ENCODE measurements at regions not wholly inside any gene's neighbourhood (a gene's known extent, or its start where the extent isn't known, plus 50 kb on each side); places are given as distances from the start of the nearest gene placed in this dataset.

DNA sequence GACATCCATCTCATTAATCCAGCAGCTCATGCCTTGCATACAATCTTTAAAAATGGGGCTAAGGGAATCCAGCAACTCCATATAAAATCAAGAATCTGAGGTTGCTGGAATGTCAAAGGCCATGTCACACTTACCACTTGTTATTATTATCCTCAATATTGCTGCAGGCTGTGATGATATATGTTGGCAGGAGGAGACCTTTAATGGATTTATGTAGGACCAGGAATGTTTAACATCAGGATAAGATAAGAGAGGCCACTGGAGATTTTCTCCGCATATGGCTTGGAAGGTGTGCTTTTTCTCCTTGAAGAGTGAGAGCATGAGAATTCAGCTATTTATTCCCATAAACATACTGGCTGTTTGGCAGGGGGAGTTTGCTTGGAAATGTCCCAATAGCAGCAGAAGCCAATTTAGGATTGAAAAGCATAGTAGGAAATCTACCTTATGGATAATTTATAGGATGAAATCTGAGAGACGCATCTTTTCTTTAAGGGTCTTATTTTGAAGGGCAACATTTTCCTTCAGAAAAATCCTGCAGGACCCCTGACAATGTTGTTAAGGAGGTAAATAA, 481.4 kb downstream of the AGTPBP1 start:
- DNase-seq (ENCODE audit: low read depth): no peak

DNA sequence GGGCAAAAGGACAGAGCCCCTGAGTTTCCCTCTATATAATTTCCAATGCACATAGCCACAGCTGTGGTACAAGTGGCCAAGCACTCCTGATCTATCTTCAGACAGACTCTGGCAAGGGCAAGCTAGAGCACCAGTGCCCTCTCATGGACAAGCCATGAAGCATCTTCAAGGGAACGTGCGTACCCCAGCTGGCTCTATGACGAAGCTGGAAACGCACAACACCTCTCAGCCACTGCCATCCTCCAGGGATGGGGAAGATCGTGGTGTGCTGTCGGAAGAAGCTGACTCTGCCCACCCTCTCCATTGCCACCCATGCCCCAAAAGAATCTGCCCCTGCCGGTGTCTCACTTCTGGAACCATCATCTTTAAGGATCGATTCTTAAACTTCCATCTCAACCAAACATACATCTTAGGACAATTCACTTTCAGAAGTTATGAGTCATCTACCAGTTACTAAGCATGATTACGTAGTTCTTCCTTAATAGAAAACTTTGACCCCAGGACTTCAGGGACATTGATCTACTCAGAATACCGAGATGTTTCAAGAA, 482.9 kb downstream of the AGTPBP1 start:
- no peak for DNase-seq (ENCODE audit: low read depth)

DNA sequence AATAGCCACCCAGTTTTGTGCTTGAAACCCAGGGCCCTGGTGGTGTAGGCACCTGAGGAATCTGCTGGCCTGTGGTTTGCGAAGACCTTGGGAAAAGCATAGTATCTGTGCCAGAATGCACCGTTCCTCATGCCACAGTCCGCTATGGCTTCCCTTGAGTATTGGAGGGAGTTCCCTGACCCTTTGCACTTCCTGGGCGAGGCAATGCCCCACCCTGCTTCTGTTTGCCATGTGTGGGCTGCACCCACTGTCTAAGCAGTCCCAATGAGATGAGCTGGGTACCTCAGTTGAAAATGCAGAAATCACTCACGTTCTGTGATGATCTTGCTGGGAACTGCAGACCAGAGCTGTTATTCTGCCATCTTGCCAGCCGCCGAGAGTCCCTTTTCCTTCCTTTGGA, 483.5 kb downstream of the AGTPBP1 start:
- DNase-seq (ENCODE audit: low read depth): no peak

DNA sequence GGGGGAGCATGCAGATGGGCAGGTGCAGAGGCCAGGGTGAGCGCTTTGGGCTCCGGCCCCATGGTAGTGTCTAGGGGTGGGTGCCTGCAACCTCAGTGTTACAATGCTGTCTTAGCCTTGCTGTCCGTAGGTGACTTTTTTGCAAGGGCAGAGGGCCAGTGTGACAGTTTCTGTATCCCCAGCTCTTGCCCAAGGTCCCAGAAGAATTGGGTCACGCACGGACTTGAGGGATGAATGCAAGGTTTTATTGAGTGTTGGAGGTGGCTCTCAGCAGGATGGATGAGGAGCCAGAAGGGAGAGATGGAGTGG, 492.5 kb downstream of the AGTPBP1 start:
- DNase-seq (ENCODE audit: low read depth): no peak

DNA sequence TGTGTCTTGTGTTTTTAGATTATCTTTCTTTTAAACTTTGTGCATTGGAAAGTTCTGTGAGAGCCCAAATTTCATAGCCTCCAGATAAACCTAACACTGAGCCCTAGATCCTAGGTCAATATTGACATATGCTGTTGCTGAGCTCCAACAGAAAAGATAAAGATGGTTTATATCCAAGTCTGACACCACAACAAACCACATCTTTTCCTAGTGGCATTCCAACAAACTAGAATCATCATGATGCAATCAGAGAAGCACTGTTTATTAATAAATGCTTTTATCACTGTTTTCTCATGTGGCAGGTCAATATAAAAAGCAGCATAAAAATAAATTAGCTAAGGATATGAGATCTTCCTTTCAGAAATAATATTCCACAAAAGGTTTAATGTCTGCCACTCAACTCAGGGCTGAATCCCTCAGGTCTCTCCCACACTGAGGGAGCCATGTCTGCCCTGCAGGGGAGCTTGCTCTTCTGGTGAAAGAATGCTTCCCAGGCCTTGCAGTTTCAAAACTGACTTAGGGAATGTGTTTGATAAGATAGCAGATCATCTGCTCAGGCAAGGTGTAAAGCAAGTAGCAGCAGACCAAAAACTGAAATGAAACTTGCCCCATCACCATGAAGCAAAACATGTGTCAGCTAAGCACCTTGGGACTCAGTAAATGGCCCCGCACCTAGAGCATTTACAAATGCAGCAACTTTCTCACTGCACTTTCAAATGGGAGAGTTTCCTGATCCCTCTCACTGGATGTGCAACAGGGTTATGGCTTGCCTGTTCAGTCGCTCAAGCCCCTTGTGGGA, 493.0 kb downstream of the AGTPBP1 start:
- no peak for DNase-seq (ENCODE audit: low read depth)

DNA sequence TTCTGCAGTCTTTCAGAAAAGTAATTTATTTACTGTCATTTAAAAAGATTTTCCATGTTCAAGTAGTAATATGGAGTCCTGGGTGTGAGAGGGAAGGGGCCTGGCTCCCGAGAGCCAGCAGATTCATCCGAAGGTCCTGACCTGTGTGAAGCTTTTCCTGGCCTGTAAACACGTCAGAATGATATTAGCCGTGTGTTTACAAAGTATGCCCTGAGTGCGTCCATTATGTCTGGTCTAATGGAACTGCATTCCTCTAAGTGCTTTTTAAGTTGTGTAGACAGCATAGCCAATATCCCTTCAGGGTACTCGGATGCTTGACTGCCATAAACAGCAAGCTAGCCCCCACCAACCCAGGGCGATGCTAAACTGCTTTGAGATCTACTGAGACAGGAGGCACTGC, 495.2 kb downstream of the AGTPBP1 start:
- DNase-seq (ENCODE audit: low read depth): no peak

DNA sequence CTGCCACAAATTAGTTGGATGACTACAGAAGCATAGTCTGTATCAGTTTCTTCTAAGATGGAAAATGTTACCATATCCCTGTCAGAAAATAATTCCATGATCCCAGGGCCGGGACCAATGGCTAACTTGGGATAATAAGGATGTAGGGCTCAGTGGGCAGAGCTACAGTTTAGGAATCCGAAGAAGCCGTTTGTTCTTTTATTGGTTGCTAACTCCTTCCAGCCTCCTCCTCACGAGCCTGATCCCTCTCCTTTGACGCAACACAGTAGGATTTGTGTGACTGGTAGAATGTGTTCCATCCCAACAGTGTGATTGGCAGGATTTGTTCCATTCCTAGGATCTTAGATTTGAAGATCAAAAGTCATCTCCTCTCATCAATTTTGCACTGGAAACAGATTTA, 496.9 kb downstream of the AGTPBP1 start:
- DNase-seq (ENCODE audit: low read depth): no peak

DNA sequence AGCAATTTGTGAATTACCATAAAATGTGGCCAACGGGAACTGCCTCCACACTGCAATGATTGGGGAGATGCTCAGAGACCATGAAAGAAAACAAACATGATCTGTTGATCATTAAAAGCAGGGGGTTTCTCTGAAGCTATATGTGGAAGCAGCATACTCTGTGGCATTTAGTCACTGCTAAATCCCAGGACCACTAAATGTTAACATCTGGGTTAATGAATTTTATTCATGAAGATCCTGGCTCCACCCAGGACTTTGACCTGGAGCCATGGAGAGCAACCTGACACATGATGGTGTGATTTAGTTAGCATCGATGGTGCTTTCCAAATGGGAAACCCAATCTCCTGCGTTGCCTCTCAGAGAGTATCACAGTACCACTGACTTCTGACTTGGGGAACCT, 497.8 kb downstream of the AGTPBP1 start:
- no peak for DNase-seq (ENCODE audit: low read depth)

DNA sequence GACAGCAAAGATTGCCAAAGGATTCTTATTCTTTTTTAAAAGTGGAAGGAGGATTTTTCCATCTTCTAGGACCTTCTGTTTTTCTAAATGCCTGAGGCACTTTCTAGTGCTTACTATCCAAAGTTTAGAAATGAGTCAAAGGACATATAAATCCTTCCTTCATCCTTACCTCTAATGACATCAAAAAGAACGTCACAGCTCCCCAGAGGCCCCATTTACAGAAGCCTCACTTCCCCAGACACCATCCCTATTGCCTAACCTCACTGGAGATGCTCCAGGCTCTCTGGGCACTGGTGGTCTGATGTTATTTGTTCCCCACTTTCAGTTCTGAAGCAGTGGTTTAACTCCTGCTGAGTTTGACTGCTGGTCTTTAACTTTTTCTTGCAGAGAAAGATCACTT, 504.3 kb downstream of the AGTPBP1 start:
- DNase-seq (ENCODE audit: low read depth): no peak

DNA sequence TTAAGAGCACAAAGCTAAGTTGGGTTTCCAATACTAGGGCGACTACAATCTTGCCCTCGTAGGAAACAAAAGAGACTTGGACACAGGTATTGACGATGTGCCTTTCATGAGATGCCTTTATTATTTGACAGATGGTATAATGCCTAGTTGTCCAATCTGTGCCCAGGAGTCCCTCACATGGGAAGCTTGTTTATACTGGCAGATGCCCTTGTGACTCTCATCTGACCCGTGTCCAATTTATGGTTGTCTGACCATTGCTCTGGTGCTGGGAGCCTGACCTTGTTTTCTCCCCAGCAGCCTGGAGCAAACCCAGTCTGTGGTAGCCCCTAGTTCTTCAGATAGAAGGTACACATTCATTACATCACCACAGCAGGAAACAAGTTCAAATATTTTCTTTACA, 511.7 kb downstream of the AGTPBP1 start:
- no peak for DNase-seq (ENCODE audit: low read depth)

DNA sequence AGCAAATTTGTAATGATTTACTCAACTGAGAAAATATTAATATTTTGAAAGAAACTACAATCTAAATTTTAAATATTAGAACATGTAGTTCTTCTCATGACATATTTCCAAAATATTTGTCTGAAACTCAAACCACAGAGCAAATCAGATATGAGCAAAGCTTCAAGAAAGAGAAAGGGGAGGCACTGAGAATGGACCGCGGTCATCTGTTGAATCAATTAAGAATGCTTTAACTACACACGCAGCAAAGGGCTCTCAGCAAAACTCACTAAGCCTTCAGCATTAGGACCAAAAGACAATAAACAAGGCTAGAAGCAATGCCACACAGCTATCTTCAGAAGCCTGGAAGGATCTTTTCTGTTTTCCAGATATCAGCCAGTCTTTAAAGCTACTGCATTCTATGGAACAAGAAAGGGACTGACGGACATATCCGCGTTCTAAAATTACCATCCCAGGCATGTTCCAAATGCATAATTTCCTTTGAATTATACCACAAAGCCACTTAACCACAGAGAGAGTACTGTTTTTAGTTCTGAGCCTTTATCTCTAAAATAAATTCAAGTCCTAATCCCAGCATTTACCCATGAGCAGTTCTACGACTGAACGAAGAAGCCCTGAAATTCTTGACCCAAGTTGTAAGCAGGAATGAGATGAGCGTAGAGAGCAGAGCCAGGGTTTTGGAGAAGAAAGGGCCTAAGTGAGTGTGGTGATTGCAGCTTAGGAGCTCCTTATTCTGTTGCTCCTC, 513.5 kb downstream of the AGTPBP1 start:
- no peak for DNase-seq (ENCODE audit: low read depth)

DNA sequence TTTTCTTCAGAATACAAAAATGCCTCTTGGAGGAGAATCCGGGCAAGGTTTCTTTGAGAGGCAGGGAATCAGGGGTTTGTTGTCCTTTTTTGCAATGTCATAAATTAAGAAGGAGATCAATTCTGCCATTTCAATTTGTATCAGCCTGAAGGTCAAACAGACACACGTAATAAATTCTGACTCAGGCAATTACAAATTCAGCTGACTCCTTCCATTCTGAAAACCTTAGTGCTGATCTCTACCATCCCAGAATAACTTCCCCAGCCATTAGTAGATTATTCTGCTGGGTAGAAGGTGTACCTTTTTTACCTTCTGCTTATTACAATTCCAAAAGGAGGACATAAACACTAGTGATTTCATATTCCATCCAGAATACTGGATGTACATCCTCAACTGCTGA, 516.6 kb downstream of the AGTPBP1 start:
- DNase-seq (ENCODE audit: low read depth): no peak

DNA sequence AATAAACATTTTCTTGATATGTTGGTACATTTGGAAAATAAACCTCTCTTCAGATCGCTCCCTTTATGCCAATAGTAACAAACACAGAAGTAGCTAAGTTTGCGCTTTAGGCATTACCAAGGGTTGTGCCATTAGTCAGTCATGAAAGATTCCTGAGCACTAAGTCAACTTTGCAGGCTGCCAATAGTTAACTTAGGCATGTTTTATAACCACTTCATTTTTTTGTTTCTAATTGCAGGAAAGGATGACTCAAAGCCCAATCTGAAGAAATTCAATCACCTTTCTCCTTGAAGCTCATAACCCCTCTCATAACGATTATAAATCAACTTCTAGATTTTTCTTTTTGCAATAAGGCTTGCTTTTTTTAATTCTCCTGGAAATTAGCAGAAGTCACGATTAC, 517.0 kb downstream of the AGTPBP1 start:
- no peak for DNase-seq (ENCODE audit: low read depth)

DNA sequence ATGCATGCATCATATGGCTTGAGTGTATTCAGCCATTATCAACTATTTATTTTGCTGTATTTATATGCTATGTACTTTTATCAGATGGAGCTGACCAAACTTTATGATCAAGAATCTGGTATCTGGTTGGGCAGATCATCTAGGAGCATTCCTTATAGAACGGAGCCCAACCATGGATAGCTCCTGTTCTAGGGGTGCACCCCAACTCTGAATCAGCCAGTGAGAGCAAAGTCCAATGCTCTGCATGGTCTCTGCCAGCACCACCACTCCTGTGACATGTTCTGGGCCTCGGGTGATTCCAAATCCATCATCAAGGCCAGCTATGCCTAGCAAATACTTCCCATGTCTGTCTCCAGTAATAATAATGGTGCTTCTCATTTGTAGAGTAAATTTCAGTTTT, 517.5 kb downstream of the AGTPBP1 start:
- DNase-seq (ENCODE audit: low read depth): no peak

DNA sequence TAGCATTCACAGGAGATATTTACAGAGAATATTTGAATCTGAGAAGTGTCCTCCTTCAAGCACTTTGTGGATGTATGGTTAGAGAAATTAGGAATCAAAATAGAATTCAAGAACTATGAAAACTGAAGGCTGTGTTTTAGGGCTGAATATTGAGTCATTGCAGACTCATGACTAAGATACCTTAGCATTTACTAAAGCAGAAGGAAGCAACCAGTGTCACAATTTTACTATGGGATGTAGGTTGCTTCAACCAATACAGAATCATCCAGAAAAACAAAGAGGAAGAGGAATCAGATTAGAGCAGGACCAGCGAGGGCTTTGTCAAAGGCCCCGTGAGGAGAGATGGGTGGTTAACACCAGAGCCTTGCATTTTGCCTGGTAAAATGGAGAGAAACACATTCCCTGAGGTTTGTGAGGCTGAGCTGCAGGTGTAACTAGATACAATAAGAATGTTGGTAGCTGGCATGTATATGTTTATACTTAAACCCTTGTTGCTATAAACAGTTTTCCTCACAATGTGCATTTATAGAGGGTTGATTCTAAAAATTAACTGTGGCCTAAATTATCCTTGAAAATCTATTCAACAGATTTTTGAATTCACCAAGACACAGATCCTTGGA, 518.1 kb downstream of the AGTPBP1 start:
- no peak for DNase-seq (ENCODE audit: low read depth)

DNA sequence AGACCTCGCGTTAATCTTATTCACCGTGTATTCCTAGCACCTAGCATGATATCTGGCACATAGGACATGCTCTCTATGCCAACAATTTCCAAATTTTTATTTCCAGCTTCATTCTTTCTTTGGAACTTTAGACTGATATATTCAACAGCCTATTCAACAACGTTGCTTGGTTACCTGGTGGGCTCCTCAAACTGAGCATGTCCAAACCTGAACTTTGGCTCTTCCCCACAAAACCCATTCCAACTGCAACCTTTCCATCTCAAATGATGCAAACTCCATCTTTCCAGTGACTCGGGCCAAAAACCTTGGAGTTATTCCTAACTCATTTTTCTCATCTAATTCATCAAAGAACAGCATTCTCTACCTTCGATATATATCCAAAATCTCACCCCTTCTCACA, 525.2 kb downstream of the AGTPBP1 start:
- DNase-seq (ENCODE audit: low read depth): no peak

DNA sequence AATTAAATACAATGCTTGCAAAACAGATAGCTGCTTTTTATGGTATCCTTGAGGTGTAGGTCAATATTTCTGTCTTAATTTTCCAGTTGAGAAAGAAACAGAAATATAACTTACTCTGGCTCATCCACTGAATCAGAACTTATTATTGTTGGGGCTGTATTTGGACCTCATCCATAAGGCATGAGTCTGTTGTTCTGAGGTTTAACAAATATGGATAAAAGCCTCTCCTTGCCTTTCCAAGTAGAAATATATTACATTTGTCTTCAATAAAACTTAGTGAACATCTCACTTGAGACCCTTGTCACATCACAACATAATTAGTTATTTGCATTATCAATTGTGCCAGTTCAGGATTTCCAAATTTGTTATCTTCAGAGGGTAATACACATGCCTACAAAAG, 525.8 kb downstream of the AGTPBP1 start:
- DNase-seq (ENCODE audit: low read depth): no peak

DNA sequence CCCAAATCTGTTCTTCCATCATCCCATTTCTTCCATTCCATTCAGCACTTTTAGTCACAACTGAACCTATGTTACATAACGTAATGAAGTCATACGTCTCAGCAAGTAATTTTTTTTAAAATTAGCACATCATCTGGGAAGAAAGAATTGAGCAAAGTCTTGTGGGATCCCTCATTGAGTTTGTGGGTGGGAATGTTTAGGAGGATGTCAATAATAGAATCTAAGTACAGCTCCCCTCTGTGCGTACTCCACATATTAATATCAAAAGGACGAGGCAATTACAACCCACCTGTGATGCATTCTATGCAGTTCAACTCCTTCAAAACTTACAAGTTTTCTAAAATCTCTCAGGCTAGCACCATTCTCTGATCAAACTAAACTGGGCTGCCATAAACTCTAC, 526.3 kb downstream of the AGTPBP1 start:
- DNase-seq (ENCODE audit: low read depth): no peak

DNA sequence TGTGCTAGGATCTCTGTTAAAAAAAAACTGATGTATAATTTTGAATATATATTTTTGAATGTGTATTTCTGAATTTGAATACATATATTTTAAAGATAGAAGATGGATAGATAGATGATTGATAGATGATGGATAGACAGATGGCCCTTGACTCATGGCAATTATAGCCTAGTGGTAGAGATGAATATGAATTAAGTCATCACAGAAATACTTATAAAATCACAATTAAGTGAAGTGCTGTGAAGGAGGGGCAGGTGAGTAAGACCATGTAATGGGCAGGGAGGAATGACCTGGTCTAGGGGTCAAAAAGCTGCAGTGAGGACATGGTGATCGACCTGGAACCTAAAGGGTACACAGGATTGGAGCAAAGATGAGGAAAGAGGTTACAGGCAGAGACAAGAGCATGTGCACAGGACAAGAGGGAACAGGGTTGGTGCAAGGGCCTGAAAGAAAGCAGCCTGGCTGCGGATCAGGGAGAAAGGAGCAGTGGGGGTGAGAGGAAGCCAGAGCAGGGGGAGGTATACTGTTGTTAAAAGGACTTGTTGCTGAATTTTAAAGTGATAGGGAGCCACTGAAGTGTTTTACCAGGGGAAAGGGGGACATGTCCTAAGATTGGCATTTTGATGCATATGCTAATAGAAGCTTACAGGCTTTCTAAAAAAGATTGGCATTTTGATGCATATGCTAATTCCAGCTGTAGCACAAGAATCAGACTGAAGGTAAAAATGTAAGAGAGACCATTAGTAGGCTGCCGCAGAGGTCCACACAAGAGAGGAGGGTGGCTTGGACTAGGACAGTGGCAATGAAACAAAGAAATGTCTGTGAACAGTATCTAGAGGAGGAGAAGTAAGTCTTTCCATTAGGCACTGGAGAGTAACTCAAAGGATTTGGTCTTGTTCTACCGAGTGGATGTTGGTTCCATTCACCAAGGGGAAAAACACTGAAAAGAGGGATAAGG, 527.8 kb downstream of the AGTPBP1 start:
- no peak for DNase-seq (ENCODE audit: low read depth)

DNA sequence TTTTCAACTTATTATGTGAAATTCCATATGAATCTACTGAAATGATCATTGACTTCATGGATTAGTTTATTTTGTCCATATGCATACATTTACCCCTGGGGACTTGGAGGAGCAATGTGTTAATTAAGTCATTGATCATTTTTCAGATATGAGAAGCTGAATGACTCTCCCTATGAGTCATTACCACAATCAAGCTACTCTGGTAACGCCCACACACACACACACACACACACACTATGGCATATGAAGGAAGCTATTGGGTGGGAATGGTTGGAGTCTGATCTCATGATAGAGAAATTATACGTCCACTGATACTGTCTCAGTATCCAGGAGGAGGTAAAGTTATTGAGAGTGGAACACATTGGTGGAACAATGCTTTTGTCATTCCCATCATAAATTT, 528.9 kb downstream of the AGTPBP1 start:
- DNase-seq (ENCODE audit: low read depth): no peak

DNA sequence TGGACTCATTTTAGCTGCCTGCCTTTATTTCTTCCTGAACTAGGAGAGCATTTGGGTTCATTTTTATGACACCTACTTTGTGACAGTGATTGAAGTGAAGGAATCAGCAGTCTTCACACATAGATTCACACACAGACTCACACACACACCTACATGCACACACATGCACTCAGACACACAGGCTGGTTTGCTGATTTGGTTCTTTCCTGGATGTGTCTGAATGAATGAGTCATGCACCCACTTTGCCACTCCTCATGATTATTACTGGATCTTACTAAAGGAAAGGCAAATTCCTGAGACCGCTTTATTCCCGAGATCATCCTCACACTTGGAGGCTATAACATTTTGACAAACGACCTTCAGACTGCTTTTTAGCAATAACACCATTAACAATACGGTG, 529.5 kb downstream of the AGTPBP1 start:
- DNase-seq (ENCODE audit: low read depth): no peak

DNA sequence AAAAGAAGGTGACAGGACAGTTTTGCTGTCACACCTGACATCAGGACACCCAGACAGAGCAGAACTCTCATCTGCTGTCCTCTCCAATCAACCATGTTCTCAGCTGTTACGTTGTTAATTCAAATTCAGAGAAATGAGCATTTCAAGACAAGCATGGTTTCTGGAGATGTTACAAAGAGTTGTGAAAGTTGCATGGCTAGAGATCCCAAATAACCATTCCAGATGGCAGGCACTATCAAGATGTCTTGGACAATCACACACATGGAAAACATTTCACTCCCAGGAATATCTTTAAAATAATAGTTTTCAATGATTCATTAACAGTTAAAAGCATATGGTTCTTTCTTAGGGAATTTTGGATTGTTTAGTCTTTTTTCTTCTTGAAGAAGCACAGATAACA, 533.1 kb downstream of the AGTPBP1 start:
- no peak for DNase-seq (ENCODE audit: low read depth)
